GM13976 (cell line): ENCODE measurements at regions not wholly inside any gene's neighbourhood (a gene's known extent, or its start where the extent isn't known, plus 50 kb on each side); places are given as distances from the start of the nearest gene placed in this dataset.

Experiments used
- DNase-seq: peaks from one replicate; pipeline ENCODE4 v3.0.0; 2012; ENCODE audit warnings: low spot score
- in situ Hi-C: fragments of 300-500 bp; cut with MboI; formaldehyde crosslinking; loops from one replicate; pipeline ENCODE4 v1.12.0; 2022; ENCODE audit warnings: low sequenced_read_pairs, mixed read lengths, inconsistent platforms; ENCODE audit not compliant: unreplicated experiment
- TF ChIP-seq, protein P1 (sequence below): IDR thresholded peaks from 2 replicates; pipeline ENCODE4 v1.5.1; 2012; ENCODE audit warnings: borderline replicate concordance, mild to moderate bottlenecking; ENCODE audit not compliant: insufficient read depth; ENCODE audit errors: extremely low read depth, missing control alignments, control extremely low read depth

DNA sequence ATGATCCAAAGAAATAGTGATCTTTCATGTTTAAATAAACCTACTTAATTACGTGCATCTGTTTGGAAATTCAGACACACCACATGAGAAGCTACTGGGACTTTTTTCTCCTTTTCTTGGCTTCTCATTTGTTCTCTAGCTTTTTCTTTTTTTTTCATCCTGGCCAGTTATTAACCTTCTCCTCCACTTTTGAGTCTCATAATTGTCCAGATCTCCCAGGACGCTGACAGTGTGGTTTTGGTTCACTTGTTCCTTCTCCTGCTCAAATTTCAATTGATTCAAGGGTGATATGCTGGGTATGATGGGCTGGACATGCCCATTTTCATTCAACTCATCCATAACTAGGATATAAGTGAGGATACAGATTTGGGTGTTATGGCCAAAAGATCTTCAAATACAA, 152.3 kb downstream of the TM9SF2 start:
- TF ChIP-seq, protein P1, sequence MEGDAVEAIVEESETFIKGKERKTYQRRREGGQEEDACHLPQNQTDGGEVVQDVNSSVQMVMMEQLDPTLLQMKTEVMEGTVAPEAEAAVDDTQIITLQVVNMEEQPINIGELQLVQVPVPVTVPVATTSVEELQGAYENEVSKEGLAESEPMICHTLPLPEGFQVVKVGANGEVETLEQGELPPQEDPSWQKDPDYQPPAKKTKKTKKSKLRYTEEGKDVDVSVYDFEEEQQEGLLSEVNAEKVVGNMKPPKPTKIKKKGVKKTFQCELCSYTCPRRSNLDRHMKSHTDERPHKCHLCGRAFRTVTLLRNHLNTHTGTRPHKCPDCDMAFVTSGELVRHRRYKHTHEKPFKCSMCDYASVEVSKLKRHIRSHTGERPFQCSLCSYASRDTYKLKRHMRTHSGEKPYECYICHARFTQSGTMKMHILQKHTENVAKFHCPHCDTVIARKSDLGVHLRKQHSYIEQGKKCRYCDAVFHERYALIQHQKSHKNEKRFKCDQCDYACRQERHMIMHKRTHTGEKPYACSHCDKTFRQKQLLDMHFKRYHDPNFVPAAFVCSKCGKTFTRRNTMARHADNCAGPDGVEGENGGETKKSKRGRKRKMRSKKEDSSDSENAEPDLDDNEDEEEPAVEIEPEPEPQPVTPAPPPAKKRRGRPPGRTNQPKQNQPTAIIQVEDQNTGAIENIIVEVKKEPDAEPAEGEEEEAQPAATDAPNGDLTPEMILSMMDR, result no peak
- in situ Hi-C loops, result loop anchor here (10.0 to 25.0 kb wide), 2 partner anchors 259 to 871 kb away; no protein-coding TSS in a partner anchor
- DNase-seq, result no peak

DNA sequence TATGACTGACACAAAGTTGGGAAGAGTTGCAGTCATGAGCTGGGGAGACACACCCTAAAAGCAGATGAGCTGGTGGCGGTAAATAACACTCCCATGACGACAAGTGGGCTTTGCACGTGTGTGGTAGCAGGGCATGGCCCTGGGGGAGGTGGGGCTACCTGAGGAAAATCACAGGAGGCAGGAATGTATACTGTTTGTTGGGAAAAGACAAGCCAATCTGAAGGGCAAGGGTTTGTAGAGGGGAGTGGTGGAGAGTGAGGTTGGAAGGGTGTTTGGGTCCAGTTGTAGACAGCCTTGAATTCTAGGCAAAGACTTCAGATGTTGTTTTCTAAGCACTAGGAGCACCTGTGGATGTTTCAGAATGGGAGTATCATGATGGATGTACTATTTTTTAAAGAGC, 151.6 kb downstream of the TM9SF2 start:
- DNase-seq, result no peak
- in situ Hi-C loops, result loop anchor here (10.0 to 25.0 kb wide), 2 partner anchors 259 to 872 kb away; no protein-coding TSS in a partner anchor
- TF ChIP-seq, protein P1, result no peak

DNA sequence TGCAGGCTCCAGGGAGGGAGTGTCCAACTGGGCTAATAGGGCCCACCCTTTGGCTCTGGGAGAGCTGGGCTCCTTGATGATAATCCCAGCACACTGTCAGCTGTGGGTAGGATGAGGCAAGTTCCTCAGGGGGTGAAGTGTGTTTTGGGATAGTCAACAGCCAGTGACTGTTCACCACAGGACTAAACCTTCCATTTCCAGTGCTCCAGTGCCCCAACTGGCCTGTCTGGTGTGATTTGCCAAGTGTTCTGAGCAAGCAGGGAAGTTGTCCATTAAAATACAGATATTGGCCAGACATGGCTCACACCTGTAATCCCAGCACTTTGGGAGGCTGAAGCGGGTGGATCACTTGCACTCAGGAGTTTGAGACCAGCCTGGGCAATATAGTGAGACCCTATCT, 150.9 kb downstream of the TM9SF2 start:
- no peak for DNase-seq
- in situ Hi-C loops, result loop anchor here (10.0 to 25.0 kb wide), 2 partner anchors 260 to 873 kb away; no protein-coding TSS in a partner anchor
- TF ChIP-seq, protein P1, result no peak

DNA sequence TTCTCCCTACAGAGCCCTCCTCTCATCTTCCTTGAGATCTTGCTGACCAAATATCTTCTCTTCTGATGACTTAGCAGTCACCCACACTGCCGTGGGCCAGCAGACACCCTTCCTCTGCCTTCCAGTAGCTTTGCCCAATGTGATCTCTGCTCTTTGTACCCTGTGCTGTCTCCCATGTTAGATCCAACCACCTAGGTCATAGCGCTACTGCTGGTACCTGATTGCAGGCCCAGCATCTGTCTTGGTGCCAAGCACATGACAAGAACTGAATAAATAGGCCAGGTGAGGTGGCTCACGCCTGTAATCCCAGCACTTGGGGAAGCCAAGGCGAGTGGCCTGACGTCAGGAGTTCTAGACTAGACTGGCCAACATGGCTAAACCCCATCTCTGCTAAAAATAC, 149.7 kb downstream of the TM9SF2 start:
- in situ Hi-C loops, result loop anchor here (10.0 to 25.0 kb wide), 2 partner anchors 261 to 874 kb away; no protein-coding TSS in a partner anchor
- no peak for DNase-seq
- TF ChIP-seq, protein P1, result no peak

DNA sequence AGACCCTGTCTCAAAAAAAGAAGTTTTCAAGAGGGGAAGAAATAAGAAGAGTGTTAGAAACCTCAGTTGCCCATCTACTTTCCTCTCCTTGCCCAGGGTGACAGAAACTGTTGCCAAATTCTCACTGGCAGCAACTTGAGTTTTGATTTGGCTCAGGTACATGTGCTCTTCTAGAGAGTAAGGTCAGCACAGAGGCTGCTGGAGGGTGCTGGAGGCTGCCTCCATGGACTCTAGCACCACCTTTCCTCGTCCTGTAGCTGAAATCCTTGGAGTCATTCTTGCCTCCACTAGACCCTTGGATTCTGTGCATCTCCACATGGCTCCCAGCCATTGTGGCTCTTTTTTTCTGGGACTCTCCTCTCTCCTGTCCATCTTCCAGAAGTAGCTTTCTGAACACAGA, 149.1 kb downstream of the TM9SF2 start:
- in situ Hi-C loops, result loop anchor here (10.0 to 25.0 kb wide), 2 partner anchors 262 to 874 kb away; no protein-coding TSS in a partner anchor
- no peak for DNase-seq
- TF ChIP-seq, protein P1, result no peak

DNA sequence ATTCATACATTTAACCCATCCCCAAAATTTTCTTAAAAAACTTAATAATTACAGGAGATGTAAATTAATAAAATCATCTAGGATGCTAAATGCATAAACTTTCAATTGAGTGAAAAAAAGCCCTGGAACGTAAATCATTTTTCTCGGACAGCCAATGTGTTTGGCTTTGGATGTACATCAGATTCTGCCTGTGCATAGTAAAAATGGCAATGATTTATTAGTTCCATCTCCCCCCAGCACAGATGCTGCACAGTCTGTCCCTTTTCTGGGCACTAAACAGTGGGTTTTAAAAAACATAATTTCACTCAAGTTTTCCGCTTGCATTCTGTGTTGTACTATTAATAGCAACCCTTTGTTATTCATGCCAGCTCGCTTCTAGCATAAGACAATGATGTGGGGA, 147.7 kb downstream of the TM9SF2 start:
- in situ Hi-C loops, result loop anchor here (25.0 kb wide), 1 partner anchor 588 kb away; no protein-coding TSS in a partner anchor
- no peak for DNase-seq
- TF ChIP-seq, protein P1, result no peak
